HG03097 (cell line): ENCODE measurements at regions not wholly inside any gene's neighbourhood (a gene's known extent, or its start where the extent isn't known, plus 50 kb on each side); places are given as distances from the start of the nearest gene placed in this dataset.
"Not testable (repeated sequence)": the region's sequence is repeated elsewhere in the genome, so short reads cannot be mapped to it uniquely, and the experiment has no call there.

Experiments used
- ATAC-seq: cut with Tn5 transposase; IDR thresholded peaks from one replicate; pipeline ENCODE4 v1.9.1; 2021; ENCODE audit not compliant: unreplicated experiment, low FRiP score

GRCh38 chr15:69874321-69874720 is 223.4 kb downstream of the TLE3 start:
- no peak for ATAC-seq

DNA sequence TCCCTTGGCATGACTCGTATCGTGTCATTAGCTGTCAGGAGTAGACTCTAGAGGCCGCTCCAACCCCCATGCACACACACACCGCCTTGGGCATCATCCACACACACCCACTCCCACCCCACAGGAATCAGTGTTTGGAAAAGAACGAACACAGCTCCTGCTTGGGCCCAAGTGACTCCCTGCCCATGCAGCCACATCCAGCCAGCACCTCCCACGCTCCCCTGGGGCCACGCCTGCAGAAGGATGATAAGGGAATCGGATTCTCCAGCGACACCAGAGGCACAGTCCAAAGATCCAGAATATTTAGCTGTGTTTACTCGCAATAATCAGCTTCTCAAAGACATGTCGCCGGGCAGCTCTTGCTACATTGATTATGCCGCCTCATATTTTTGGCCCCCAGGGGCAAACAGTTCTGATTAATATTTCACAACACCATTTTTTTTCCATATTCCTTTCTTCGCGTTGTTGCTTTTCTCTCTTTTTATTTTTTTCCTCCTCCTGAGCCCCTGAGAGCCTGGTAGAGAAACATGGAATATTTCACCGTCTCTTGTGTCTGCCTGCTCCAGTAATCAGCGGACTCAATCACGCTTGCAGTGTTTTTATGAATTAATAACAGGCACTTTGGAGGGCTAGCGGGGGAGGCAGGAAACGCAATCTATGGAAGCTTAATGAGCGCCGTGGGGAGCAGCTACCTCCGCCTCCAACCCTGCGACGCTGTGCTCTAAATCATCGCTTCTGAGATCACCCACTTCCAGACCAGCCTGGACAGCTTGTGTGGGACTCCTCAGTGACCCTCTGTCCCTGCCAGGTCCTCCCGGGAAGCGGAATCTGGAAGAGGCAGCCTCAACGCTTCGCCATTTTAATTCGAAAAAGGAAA is 221.4 kb downstream of the TLE3 start:
- ATAC-seq = no peak

DNA sequence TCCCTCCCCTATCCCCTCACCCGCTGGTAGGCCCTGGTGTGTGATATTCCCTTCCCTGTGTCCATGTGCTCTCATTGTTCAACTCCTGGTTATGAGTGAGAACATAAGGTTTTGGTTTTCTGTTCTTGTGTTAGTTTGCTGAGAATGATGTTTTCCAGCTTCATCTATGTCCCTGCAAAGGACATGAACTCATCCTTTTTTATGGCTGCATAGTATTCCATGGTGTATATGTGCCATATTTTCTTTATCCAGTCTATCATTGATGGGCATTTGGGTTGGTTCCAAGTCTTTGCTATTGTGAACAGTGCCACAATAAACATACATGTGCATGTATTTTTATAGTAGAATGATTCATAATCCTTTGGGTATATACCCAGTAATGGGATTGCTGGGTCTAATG is 217.8 kb downstream of the TLE3 start:
- not testable (repeated sequence) for ATAC-seq

DNA sequence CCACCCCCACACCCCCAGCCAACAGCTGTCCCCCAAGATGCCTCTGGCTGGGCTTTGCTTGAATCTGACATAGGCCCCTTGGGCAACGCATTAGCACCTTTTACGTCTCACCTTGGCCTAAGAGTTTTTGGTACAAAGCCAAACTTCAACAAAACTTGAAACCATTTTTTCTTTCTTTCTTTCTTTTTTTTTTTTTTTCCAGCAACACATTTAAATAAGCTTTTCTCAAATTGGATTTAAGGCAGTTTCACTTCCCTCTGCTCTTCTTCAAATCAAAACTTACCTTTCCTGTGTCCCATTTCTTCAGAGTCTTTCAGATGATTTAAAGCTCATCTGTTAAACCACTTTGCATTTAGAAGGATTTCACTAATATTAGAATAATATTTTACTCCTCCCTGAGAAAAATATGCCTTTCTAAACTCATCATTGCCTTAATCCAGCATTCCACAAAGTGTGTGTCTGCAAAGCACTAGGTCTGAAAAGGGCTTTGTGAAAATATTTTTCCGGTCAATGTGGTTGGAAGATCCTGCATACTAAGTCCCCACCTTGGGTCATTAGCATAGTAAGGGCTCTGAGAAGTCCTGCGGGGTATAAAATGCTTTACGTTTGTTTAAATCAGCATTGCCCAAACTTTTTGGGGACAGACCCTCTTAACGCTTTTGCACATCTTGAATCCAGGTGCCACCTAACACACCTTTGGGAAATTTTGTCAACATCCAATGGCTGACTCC is 217.0 kb downstream of the TLE3 start:
- ATAC-seq = no peak

DNA sequence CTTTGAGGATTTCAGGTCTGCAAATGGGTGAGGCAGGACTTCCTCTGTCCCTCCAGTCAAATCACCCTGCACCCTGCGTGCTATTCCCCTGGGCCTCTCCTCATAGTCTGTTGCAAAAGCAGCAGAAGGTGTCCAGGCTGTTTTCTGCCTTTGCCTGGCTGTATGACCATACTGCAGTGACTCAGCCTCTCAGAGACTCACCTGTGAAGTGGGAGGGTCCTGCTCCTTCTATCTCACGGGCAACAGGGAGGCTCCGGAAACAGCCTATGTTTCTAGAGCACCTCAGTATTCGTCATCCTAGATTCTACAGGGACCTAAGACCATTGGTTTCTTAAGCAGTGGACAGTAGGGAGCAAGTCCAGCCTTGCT is 216.4 kb downstream of the TLE3 start:
- ATAC-seq = no peak

DNA sequence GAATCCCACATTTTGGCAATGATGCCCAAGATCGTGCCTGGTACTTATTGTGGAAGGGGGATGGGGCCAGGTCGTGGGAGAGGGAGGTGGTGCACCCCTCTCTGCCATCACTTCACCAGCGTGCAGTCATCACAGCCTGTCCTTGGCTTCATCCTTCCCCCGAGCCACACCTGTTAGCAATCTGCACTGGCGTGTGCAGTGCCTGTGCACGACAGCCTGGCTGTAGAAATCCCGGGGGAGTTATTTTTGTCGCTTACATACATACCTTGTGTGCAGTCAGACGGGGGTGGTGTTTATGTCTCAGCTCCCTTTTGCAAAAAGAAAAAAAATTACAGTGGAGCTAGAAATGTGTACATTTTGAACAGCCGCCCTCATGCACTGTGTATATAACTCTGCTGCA is 216.0 kb downstream of the TLE3 start:
- ATAC-seq = peak; percentile 85

GRCh38 chr15:69883306-69883705 is 214.4 kb downstream of the TLE3 start:
- ATAC-seq = no peak

GRCh38 chr15:69885173-69885955 is 212.4 kb downstream of the TLE3 start:
- no peak for ATAC-seq

DNA sequence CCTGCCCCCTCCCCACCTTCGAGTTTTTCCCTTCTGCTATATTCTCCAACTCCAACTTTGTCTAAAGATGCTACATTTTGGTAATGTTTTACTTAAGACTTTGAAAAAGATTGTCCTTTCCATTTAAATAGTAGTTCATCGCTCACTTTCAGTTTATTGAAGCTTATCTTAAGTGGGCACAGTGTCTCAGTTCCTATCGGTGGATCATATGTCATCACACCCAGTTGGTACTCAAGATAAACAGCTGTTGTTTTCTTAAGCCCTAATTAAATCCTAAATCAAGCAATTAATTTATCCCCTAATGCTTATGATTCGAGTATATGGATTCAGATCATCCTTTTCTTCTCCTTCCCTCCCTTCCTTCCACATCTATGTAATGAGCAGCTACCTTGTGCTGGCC is 210.7 kb downstream of the TLE3 start:
- no peak for ATAC-seq

- ATAC-seq = no peak
Observed at GRCh38 chr15:69887553-69887952, 210.2 kb downstream of the TLE3 start.

GRCh38 chr15:69888406-69888805 is 209.3 kb downstream of the TLE3 start:
- ATAC-seq = no peak

DNA sequence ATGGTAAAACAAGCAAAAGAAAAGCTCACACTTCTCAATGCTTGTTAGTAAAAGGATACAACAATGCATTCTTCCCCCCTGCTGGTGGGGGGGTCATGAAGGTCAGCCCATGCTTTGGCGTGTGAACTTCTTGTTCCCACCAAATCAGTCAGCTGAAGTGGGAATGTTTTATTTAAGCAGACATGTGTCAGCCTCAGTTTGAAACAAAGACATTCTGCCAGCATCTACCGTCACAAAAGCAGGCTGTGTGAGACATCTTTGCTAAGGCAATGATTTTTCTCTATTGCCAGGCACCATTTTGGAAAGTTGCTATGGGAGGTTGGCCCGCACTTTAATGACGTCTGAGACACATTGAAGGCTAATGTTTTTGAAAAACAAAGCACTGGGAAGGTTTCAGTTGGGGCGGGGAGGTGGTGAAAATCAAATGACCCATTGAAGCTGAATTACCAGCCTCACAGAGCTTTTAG is 206.6 kb downstream of the TLE3 start:
- ATAC-seq = no peak

- ATAC-seq = no peak
Observed at GRCh38 chr15:69891606-69892005, 206.1 kb downstream of the TLE3 start.

DNA sequence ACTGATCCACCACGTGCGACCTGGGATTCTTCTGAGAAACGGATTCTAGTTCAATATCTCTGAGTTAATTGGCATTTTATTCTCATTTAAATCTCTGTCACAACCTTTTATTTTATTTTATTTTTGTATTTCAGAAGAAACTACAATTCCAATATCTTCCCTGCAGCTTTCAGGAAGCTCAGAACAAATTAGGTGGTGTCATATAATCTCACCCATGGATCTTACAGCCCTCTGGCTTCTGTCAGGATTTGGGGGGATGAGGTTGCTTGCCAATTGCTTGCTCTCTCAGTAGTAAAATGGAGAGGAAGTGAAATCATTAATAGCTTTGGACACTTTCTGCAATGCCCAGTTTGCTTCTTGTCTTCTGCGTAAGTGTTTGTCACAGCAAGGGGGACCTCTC is 205.4 kb downstream of the TLE3 start:
- no peak for ATAC-seq

DNA sequence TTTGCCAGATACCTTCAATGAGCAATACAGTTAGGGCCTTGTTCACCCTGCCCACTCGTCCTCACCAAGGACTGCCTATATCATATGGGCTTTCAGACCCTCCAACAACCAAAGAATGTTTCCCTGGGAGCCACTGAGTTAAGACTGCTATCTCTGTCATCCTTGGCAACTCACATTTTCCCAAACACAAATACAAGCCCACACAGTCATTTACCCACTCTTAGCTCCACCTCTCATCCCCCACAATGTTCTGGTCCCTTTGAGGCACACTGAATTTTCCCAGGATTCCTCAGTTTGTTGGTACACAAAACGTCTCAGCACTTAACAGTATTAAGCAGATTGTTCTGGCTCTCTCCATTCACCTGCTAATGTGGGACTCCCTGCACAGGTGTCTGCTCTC is 204.6 kb downstream of the TLE3 start:
- no peak for ATAC-seq

DNA sequence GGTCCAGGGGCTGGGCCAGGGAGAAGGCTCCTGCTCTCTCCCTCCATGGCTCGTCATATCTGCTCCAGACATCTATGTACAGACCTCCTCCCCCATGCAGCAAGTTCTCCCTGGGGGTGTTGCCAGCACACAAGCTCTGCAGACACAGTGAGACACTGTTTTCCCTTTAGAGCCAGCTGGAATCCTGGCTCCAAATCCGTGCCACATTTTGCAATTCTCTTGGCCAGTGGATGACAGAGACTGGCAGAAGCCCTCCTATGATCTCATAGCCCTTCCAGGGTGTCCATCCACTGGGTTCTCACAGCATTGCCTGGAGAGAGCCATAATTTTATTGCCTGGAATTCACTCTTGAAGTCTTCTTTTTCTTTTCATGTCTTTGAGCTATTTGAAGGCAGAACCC is 203.9 kb downstream of the TLE3 start:
- ATAC-seq = no peak

GRCh38 chr15:69895202-69895601 is 202.5 kb downstream of the TLE3 start:
- ATAC-seq = no peak

DNA sequence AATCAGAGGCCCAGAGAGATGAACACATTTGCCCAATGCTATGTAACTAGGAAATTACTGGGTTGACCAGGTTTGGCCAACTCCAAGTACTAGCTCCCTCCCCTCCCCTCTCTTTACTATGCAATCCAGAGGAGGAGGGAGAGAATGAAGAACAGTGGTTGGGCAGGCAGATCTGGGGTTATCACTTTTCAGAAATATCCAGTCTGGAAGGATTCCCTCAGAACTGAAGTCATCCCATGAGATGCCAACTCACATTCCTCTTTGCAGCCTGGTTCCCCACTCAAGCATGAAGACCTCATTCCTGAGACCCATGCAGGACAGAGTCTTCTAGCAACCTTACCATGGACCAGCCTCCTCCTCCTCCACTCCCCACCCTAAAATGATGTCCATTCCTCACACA is 201.1 kb downstream of the TLE3 start:
- ATAC-seq = no peak

- no peak for ATAC-seq
Observed at GRCh38 chr15:69897061-69897460, 200.7 kb downstream of the TLE3 start.

DNA sequence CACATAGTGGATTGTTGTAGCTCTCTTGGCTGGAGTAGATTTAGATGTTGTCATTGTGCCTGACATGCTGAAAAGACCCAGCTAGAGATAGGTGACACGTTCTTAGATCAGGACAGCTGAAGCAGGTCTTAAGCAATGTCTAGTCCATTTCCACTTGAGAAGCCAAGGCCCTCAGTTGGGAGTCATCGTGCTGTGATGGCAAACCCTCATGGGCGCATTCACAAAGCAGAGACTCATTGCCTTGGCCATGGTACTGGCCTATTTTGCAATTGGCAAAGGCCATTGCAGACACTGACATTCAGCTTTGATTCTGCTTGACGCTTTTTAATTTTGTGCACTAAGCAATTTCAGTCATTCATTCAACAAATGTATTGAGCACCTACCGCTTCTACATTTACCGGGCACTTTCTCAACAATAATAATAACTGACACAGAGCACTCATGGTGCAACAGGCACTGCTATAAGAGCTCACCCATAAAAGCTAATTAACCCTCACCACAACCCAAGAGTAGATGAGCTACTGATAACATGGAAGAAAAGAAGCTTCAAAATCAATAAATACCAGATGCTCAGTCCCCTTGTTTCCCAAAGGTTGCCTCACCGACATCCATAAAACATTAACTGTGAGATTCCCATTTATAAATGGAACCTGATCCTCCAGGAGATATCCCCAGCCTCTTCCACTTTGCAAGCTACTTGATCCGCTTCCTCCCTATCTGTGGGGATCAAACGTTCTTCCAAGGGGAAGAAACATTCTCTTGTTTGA is 200.1 kb downstream of the TLE3 start:
- ATAC-seq = no peak
